ENCODE measurements at regions not wholly inside any gene's neighbourhood (a gene's known extent, or its start where the extent isn't known, plus 50 kb on each side); places are given as distances from the start of the nearest gene placed in this dataset.

GRCh38 chr18:60987963-60988362, 345.3 kb upstream of the CDH20 start:
- no peak for DNase-seq

- DNase-seq, result no peak
Measured at GRCh38 chr18:60996326-60996725, 336.9 kb upstream of the CDH20 start.

DNA sequence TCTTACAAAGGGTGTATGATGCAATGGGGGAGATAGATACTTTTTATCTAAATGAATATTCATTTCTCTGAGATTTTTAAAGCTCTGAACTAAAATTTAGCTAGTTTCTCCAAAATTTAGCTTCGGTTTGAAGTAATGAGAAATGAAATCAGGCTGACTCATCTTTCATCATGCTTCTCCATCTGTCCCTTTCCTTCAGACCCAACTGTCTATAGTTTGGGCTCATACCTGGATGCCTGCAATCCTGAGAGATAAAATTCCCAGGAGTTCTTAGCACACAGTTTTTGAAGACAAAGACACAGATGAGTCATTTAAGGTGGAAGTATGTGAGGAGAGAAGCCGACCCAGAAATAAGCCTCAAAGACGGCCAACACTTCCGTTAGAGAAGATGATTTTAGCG, 336.4 kb upstream of the CDH20 start:
- DNase-seq, result no peak

- no peak for DNase-seq
Measured at GRCh38 chr18:61001138-61001537, 332.1 kb upstream of the CDH20 start.

DNA sequence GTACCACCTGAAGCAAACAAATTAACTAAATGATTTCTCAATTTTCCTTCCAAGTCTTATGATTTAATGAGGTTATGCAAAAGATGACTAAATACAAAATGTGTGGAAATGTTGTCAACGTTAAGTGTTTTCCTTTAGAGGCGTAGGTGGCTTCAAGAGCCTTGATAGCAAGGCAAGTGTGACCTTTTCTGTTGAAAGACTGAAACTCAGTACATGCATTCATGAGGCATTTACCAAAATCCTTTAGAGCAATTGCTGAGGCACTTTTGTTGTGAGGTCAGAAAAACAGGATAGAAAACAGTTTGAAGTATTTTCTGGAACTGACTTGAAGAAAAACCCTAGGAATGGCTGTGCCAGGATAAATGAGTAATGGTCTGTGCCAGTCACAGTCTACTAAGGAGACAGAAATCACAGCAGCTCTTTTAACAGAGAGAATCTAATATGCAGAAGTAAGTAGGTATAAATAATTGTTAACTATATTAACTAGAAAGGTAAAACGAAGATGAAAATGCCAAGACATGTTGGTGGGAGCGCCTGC, 326.5 kb upstream of the CDH20 start:
- DNase-seq, result no peak

DNA sequence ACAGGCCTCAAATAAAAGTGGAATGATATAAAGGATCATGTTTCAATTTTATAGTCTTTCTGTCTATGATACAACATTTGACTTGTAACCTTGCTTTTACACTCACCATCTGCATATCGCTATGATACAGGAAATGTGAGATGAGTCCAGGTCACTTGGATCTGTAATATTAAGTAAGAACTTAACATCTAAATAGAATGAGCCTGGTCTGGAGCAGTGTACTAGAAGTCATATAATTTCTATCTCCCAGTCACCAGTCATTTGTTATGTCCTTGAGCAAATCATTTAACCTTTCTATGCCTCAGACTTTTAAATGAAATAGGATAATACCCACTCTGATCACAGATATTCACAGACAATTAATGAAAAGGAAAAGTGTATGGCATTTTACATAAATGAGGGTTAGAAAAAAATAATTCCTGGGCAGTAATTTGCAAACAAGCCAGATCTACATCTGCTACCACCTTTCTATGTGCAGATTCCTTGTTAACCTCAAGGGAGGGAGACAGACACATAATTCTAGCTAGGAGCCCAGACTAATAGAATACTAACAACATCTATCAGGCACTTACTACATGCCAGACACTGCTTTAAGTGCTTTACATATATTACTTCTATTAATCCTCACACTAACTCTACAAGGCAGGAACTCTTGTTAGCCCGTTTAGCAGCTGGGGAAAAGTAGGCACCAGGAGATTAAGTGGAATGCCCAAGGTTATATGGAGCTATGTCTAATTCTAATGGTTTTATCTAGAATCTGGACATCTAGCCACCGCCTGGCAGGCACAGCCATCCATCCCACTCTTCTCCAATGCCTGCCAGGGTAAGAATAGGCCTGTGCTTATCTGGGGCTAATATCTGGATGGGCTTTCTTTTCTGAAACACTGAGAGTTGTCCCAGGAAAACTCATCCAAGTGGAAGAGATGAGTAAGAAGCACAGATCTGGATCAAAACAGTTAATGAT, 313.6 kb upstream of the CDH20 start:
- DNase-seq, result no peak

DNA sequence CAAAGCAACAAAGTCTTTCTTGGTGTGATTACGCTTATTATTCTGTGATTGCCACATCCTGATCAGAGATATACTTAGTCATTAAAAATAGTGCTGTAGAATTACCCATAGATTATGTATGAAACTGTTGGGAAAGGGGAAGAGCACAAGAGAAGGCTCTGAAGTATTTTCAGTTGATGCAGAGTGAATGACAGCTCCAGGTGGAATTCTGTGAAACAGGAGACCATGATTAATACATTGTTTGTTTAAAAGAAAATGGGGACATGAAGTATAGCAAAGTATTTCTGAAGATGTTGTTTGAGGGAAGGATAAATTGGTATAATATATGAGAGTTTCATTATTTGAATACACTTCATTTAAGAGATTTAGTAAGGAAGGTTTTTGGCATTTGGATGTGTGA, 307.6 kb upstream of the CDH20 start:
- no peak for DNase-seq

- no peak for DNase-seq
Measured at GRCh38 chr18:61031626-61032025, 301.6 kb upstream of the CDH20 start.

GRCh38 chr18:61034580-61034979, 298.6 kb upstream of the CDH20 start:
- no peak for DNase-seq

- no peak for DNase-seq
Measured at GRCh38 chr18:61039251-61039650, 294.0 kb upstream of the CDH20 start.

GRCh38 chr18:61047794-61048193, 285.4 kb upstream of the CDH20 start:
- no peak for DNase-seq

DNA sequence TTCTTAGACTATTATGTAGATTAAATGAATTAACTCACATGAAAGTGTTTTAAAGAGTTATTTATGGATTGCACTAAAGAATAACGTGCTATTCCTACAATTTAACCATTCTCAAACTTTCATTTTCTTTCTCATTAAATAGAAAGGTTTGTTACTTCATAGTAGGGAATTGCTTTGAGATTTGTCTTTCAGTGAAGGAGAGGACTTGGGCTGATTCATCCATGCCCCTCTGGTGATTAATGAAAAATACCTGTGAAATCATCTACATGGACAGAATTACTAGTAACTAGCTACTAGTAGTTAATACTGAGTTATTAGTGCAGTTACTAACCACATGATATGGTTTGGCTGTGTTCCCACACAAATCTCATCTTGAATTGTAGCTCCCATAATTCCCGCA, 275.8 kb upstream of the CDH20 start:
- no peak for DNase-seq

- DNase-seq, result no peak
Measured at GRCh38 chr18:61062258-61062657, 271.0 kb upstream of the CDH20 start.

- DNase-seq, result no peak
Measured at GRCh38 chr18:61064911-61065310, 268.3 kb upstream of the CDH20 start.

DNA sequence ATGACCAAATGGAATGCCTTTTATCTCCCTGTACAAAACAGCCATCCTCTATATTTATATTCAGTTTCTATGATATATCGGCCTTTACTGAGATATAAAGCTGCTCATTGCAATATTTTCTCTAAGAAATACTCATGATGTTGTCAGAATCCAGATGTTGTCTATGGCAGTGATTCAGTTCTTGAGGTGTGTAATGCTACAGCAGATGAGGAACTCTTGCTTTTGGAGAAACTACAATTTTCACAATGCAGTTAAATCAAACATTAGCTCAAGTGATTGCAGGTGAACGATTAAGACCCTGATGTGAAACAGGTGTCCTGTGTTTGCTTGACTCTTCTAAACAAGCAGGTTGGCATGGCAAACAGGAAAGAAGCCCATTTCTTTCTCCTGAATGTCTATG, 256.2 kb upstream of the CDH20 start:
- no peak for DNase-seq

DNA sequence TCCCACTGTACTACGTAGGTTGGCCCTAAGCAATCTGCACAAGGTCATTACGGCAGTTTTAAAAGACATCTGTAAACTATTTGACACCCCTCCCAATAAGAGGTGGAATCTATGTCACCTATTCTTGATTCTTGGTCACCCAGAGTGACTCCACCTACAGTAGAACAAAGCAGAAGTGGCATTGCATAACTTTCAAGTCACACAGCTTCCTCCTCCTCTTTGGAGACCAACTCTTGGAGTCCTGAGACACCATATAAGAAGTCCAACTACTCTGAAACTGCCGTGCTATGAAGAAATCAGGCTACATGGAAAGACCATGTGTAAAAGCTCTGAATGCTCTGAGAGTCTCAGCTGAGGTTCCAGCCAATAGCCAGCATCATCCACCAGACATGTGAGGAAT, 253.5 kb upstream of the CDH20 start:
- no peak for DNase-seq

DNA sequence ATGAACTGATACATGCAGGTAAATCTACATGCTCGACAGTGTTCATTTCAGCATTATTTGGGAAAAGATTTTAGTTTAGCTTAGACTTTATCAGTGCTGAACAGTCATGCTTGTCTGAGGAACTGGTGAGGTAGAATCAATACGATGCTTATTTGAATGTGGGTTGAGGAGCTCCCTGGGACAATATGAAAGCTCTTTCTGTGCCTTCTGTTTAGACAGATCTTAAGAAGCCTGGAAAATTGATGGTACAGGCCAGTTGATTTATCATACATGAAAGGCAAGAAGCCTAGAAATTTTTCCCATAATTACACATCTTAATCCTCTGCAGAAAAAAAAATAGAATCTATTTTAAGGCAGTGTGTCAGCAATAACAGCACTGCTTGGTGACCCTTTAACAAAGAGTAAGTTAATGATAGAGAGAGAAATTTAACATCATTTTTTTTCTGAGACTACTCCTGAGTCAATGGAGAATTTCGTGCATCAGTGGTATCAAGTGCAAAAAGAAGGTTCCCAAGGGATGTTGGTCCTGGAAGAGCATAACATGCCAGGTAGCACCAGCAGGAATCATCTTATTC, 252.2 kb upstream of the CDH20 start:
- DNase-seq, result no peak

GRCh38 chr18:61082976-61083630, 250.1 kb upstream of the CDH20 start:
- no peak for DNase-seq

DNA sequence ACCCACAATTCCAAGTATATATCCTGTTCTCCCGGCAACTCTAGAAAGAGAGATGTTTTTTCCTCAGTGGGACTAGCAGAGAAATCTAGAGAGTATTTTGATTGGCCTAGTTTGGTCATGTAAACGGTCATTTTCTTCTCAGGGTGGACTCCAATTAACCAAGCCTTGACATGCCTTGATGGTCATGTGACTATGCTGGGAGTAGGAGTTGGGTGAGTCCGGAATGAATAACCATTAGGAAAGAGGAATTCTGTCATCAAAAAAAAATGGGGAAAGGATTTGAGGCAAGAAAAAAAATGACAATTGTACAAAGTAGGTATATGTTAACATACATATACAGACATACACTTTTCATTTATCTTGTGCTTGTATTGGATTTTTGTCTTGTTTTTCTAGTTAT, 248.2 kb upstream of the CDH20 start:
- DNase-seq, result no peak

GRCh38 chr18:61085761-61086160, 247.5 kb upstream of the CDH20 start:
- no peak for DNase-seq

GRCh38 chr18:61086657-61087056, 246.6 kb upstream of the CDH20 start:
- DNase-seq, result no peak

- no peak for DNase-seq
Measured at GRCh38 chr18:61091379-61091778, 241.9 kb upstream of the CDH20 start.

DNA sequence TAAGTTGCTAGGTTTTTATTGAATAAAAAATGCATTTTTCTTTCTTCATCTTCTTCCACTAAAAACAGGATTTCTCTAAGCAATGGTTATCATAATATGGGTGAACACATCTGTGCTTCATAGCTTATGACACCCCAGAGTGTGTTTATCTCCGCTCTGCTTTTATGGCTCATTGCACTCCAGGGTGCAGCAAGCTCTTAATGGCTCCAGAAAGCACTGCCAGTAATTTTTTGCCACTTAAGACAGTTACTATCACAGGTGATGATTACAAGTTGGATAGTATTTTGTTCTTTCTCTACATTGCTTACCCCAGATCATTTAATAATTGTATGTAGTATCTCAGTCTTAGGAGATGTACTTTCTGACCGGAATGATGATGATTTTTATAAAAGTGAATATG, 239.3 kb upstream of the CDH20 start:
- no peak for DNase-seq

DNA sequence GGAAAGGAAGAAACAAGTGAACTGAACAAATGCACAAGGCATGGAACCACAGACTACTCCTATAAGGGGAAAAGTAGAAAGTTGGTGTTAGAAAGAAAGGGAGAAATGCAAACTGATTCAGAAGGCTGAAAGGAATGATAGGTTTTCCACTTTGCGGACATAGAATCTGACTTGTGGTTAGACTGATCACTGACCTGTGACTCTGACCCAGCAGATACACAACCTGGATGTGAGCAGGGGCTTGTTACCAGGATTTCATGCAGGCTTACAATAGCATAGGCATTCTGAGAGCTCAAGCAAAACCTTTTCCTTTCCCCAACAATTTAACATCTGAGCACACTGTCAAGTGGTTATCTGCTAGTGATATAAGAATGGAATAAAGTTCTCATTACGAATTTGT, 237.0 kb upstream of the CDH20 start:
- no peak for DNase-seq

All from NCI-H446 (cell line).